Esophagus (tissue), 2 donors: ENCODE measurements at regions not wholly inside any gene's neighbourhood (a gene's known extent, or its start where the extent isn't known, plus 50 kb on each side); places are given as distances from the start of the nearest gene placed in this dataset.
"Not testable (repeated sequence)": the region's sequence is repeated elsewhere in the genome, so short reads cannot be mapped to it uniquely, and the experiment has no call there.

ENCODE experiments used
- H3K27ac ChIP-seq, 2 donors: one replicate each; pipeline ENCODE4 v1.5.1; 2013; ENCODE audit warnings: low read depth in 2 of 2, mild to moderate bottlenecking in 2 of 2, inconsistent platforms in 1 of 2, low read length in 1 of 2, moderate library complexity in 1 of 2
- H3K27me3 ChIP-seq, 2 donors: one replicate each; pipeline ENCODE4 v1.6.1; 2013; ENCODE audit warnings: low read length in 2 of 2, control low read depth in 1 of 2, mild to moderate bottlenecking in 1 of 2; ENCODE audit not compliant: insufficient read depth in 2 of 2, control insufficient read depth in 1 of 2
- H3K36me3 ChIP-seq, 2 donors: one replicate each; pipeline ENCODE4 v1.6.1; 2013; ENCODE audit warnings: low read length in 1 of 2; ENCODE audit not compliant: control insufficient read depth in 2 of 2, insufficient read depth in 2 of 2
- H3K4me1 ChIP-seq, 2 donors: one replicate each; pipeline ENCODE4 v1.6.1; 2013; ENCODE audit warnings: low read length in 1 of 2; ENCODE audit not compliant: control insufficient read depth in 2 of 2, insufficient read depth in 2 of 2
- H3K4me3 ChIP-seq, 2 donors: one replicate each; pipeline ENCODE4 v1.5.1; 2013; ENCODE audit warnings: low read length in 2 of 2, mild to moderate bottlenecking in 2 of 2, low read depth in 1 of 2, moderate library complexity in 1 of 2
- H3K9me3 ChIP-seq, 2 donors: one replicate each; pipeline ENCODE4 v1.6.1; 2013; ENCODE audit warnings: mild to moderate bottlenecking in 2 of 2, low read depth in 1 of 2, low read length in 1 of 2, moderate library complexity in 1 of 2; ENCODE audit not compliant: control insufficient read depth in 2 of 2, insufficient read depth in 1 of 2
- WGBS, 2 donors: extraction: QIAGEN DNeasy Blood & Tissue Kit; methylation state at CpG; one replicate each; pipeline ENCODE4 v1.1.7; 2013; 5-methylcytosine and 5-hydroxymethylcytosine counted together
- donor health status: healthy with polysubstance abuse.
- donor health status: Bipolar disorder and iron deficiency.

DNA sequence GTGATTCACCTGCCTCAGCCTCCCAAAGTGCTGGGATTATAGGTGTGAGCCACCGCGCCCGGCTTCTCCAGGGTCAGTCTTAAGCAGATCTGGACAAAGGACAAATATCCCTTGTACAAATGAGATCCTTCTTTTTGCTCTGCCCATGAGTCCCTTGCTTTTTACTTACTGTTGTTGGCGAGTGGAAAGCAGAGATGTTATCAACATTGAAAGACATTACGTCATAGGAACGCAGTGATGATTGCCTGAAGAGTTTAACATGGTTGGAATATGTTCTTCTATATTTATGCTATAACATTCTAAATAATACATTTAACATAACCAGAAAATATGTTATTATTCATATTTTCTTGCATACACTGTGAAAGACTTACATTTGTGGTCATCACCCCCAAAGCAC, 644.3 kb upstream of the LRRN3 start:
- Histone ChIP-seq H3K4me1 (no peaks in the 10 kb centered on the region), H3K36me3 (no peaks in the 10 kb centered on the region), H3K9me3 (no peaks in the 10 kb centered on the region), H3K4me3 (no peak overlapping the region), H3K27ac (no peak overlapping the region), H3K27me3 (no peaks in the 10 kb centered on the region)
- 93 to 94% methylated on average over 6 of the region's 6 CpGs for WGBS, 2 donors

DNA sequence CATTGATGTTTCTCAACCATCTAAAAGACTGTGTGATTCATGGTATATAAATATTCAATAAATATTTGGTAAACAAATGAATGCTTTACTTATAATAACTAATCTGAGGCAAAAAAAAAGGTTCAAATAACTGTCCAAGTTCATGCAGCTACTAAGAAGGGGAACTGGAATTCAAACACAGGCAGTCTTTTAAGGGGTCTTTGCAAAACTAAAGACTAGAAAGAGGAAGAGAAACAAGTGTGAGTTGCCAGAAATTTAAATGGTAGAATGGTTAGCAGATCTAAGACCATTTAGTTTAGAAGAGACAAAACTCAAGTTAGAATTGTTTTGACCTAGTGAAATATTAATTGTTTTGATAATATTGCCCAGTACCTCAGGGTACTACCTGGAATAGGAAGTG, 642.0 kb upstream of the LRRN3 start:
- no peaks in the 10 kb centered on the region for H3K36me3 ChIP-seq
- H3K4me3 ChIP-seq: no peak overlapping the region
- H3K27me3 ChIP-seq: no peaks in the 10 kb centered on the region
- no peak overlapping the region for H3K27ac ChIP-seq
- no peaks in the 10 kb centered on the region for H3K4me1 ChIP-seq
- H3K9me3 ChIP-seq: no peaks in the 10 kb centered on the region

DNA sequence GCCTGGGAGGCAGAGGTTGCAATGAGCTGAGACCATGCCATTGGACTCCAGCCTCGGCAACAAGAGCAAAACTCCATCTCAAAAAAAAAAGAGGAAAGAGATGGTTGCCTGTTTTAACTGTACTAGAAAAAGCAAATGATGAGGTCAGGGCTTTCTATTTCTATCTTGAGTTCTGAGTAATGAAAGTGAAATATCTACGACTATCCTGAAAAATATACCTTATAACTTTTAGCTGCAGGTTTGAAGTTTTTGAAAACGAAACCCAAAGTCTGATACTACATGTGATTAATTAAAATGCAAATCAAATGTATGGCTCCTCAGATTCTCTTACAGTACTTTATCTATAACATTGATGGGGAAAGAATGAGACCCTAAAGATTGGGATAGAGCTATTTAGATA, 636.2 kb upstream of the LRRN3 start:
- H3K4me1 ChIP-seq: no peaks in the 10 kb centered on the region
- 83 to 86% methylated on average over 3 of the region's 3 CpGs for WGBS, 2 donors
- H3K27ac ChIP-seq: no peak overlapping the region
- H3K9me3 ChIP-seq: no peaks in the 10 kb centered on the region
- no peaks in the 10 kb centered on the region for H3K27me3 ChIP-seq
- H3K36me3 ChIP-seq: no peaks in the 10 kb centered on the region
- H3K4me3 ChIP-seq: no peak overlapping the region

DNA sequence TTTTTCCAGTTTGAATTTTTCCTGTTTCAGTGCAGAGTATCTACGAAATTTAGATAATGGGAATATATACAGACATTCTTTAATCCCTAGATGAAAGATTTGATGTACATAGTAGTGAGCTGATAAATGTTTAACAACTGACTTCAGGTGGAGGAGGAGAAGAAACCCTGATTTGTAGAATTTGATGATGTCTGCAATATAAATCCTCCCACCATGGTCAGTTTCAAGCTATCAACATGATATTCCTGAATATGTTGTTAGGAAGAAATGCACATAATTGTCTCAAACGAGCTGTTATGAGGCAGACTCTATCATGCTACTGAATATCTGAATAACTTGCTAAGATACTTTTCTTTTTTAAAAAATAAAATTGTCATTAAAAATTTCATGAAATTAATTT, 629.3 kb upstream of the LRRN3 start:
- 42 to 45% methylated on average over 2 of the region's 2 CpGs for WGBS, 2 donors
- Histone ChIP-seq H3K9me3 (no peaks in the 10 kb centered on the region), H3K27me3 (no peaks in the 10 kb centered on the region), H3K4me1 (no peaks in the 10 kb centered on the region), H3K27ac (no peak overlapping the region), H3K36me3 (no peaks in the 10 kb centered on the region), H3K4me3 (no peak overlapping the region)

DNA sequence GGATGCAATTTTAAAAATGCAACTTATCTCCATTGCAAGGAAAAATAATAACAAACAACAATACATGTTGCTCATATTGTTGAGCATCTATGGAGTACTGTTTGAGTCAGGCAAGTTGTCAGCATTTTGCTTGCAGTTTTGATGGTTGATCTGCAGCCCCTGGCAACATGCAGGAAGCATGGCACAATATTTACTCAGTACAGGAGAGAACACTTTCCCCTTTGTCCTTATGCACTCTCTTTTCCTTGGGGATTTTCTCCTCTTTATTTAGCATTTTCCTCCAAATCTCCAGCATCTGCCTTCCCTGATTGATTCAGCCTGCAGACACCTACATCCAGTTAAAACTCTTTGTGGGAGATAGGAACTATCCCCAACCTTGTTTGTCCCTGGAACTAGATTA, 620.5 kb upstream of the LRRN3 start:
- no peaks in the 10 kb centered on the region for H3K27me3 ChIP-seq
- no peak overlapping the region for H3K4me3 ChIP-seq
- no peak overlapping the region for H3K27ac ChIP-seq
- no peaks in the 10 kb centered on the region for H3K36me3 ChIP-seq
- H3K4me1 ChIP-seq: no peaks in the 10 kb centered on the region
- H3K9me3 ChIP-seq: no peaks in the 10 kb centered on the region

DNA sequence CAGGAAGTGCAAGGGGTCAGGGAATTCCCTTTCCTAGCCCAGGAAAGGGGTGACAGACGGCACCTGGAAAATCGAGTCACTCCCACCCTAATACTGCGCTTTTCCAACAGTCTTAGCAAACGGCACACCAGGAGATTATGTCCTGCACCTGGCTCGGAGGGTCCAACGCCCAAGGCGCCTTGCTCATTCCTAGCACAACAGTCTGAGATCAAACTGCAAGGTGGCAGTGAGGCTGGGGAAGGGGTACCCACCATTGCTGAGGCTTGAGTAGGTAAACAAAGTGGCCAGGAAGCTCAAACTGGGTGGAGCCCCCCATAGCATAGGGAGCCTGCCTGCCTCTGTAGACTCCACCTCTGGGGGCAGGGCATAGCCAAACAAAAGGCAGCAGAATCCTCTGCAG, 618.5 kb upstream of the LRRN3 start:
- H3K36me3 ChIP-seq, H3K27ac ChIP-seq, H3K9me3 ChIP-seq, H3K27me3 ChIP-seq, H3K4me3 ChIP-seq, H3K4me1 ChIP-seq: not testable (repeated sequence)
- 77% methylated on average over 7 of the region's 7 CpGs for WGBS, 2 donors

DNA sequence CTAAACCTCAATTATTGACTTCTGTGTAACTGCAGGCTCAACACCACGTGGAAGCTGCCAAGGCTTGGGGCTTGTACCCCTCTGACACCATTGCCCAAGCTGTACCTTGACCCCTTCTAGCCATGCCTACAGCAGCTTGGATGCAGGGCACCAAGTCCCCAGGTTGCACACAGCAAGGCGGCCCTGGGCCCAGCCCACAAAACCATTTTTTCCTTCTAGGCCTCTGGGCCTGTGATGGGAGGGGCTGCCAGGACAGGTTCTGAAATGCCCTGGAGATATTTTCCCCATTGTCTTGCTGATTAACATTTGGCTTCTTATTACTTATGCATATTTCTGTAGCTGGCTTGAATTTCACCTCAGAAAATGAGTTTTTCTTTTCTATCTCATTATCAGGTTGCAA, 610.0 kb upstream of the LRRN3 start:
- H3K4me3 ChIP-seq: no peak overlapping the region
- H3K9me3 ChIP-seq: peaks cover 0 to 2% of the 10 kb centered on the region in 2 donors
- no peaks in the 10 kb centered on the region for H3K36me3 ChIP-seq
- H3K27ac ChIP-seq: no peak overlapping the region
- H3K4me1 ChIP-seq: no peaks in the 10 kb centered on the region
- 74 to 75% methylated on average over 2 of the region's 2 CpGs for WGBS, 2 donors
- no peaks in the 10 kb centered on the region for H3K27me3 ChIP-seq

DNA sequence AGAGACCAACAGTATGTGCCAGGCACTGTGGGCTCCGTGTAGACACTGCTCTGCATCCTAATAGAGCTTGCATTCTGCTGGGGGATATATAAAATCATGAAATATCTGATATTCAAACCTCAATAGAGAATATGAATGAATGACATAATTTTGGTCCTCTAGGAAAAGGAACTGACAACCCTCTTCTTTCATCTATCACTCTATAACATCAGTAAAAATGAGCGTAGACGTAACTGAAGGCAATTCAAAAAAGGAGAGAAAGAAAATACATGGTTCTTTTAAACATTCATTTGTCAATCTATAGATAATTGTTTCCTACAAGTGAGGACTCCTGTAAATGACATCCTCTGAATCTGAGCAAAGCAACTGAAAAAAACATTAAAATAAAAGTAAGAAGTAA, 607.4 kb upstream of the LRRN3 start:
- Histone ChIP-seq H3K27me3 (no peaks in the 10 kb centered on the region), H3K36me3 (no peaks in the 10 kb centered on the region), H3K27ac (no peak overlapping the region), H3K4me1 (no peaks in the 10 kb centered on the region), H3K9me3 (peaks cover 0 to 2% of the 10 kb centered on the region in 2 donors), H3K4me3 (no peak overlapping the region)
- WGBS, 2 donors: 84 to 85% methylated on average over 3 of the region's 3 CpGs

DNA sequence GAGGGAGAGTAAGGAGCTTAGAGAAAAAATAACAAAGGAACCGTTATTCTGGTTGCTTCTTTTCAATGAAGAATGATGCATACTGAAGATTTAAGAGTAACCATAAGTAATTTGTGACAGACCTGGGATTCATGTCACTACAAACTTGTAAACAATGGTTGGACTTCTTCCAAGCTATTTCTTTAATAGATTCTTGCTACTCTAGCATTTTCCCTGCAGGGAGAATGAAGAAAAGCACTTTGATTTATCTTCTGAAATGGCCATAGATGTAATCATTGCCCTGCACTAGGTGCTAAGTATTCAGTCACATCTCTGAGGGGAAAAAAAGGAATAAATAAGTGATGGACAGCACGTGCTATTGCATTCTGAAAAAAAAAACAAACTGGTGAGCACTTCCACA, 606.6 kb upstream of the LRRN3 start:
- H3K36me3 ChIP-seq: no peaks in the 10 kb centered on the region

DNA sequence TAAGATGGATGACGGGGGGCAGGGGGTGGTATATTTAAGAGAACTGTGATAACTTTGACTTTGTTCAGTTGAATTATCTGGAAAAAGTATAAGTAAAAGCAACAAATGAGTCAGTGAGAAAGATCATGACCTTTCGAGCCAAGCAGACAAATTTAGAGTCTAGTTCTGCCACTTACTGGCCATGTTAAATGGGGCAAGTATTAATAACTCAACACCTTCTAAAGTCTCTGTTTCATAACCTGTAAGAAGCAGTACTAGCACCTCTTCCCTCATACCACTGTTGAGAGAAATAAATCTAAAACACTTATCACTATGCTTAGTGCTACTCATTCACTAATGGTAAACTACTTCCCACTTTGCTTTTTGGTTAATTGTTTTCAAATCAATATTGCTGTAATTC, 604.4 kb upstream of the LRRN3 start:
- Histone ChIP-seq H3K4me3 (no peak overlapping the region), H3K4me1 (no peaks in the 10 kb centered on the region), H3K27ac (no peak overlapping the region), H3K27me3 (no peaks in the 10 kb centered on the region), H3K36me3 (no peaks in the 10 kb centered on the region), H3K9me3 (no peaks in the 10 kb centered on the region)
- 89 to 93% methylated on average over 2 of the region's 2 CpGs for WGBS, 2 donors

More for the DNA sequence above, 606.6 kb upstream of the LRRN3 start:
- Histone ChIP-seq H3K4me1 (no peaks in the 10 kb centered on the region), H3K4me3 (no peak overlapping the region), H3K9me3 (peaks cover 0 to 2% of the 10 kb centered on the region in 2 donors), H3K27me3 (no peaks in the 10 kb centered on the region), H3K27ac (no peak overlapping the region)
- whole genome bisulfite sequencing, 2 donors: 55 to 59% methylated on average over 2 of the region's 2 CpGs
